ENCODE measurements at regions not wholly inside any gene's neighbourhood (a gene's known extent, or its start where the extent isn't known, plus 50 kb on each side); places are given as distances from the start of the nearest gene placed in this dataset.

DNA sequence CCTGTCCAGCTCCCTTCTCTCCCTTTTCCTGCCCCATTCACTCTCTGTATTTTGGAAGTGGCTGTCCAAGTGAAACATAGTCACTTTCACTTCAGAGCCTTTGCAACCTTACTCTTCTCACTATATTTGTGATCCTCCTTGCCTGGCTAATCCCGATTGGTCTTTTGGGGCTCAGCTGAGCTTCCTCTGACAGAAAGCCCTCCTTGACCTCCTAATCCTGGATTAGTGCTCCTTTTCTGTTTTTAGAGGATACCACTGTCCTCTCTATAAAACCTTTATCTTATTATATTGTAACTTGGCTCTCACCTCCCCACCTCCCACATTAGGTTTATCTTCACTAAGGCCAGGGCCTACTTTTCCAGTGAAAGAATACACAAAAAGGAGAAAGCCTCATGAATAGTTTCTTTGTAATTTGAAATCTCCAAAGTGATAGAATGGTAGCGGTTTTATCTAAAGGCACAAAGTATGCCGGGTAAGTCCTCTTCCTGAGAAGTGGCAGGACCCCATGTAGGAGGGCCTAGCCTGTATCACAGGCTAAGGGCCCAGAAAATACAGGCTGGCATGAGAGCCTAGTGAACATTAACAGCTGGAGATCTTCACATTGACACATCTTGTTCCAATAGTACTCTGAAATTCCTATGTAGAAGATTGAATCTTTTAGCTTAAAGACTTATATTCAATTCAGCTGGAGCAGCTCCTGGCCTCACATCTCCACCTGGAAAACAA is 83.1 kb upstream of the GAREM1 start:
- DNase-seq (no peak), ATAC-seq (ENCODE audit: poor library complexity) (no peak)
- H3K4me3 ChIP-seq (ENCODE audit: low read length): no peak overlapping the region
- no peaks in the 10 kb centered on the region for H3K36me3 ChIP-seq (ENCODE audit: insufficient read depth, low read length)
- Mint-ChIP-seq H3K4me3 (no peak overlapping the region), H3K4me1 (ENCODE audit: low read depth) (no peaks in the 10 kb centered on the region), H3K9me3 (no peaks in the 10 kb centered on the region), H3K27ac (no peak overlapping the region), H3K27me3 (peaks cover 21% of the 10 kb centered on the region), H3K36me3 (ENCODE audit: low read depth) (no peaks in the 10 kb centered on the region)
- intact Hi-C loops (cut with DNase I, micrococcal nuclease): loop anchor here (5.0 kb wide), 2 partner anchors 812 to 997 kb away; no protein-coding TSS in a partner anchor
- H3K27ac ChIP-seq (ENCODE audit: low read depth in 1 of 2, low read length in 2 of 2): no peak overlapping the region
- CTCF ChIA-PET: interaction anchor here (4.9 kb wide), 1 partner anchor 396 kb away, joined by 47 read pairs; no protein-coding TSS in a partner anchor
- TF ChIP-seq, protein P1, sequence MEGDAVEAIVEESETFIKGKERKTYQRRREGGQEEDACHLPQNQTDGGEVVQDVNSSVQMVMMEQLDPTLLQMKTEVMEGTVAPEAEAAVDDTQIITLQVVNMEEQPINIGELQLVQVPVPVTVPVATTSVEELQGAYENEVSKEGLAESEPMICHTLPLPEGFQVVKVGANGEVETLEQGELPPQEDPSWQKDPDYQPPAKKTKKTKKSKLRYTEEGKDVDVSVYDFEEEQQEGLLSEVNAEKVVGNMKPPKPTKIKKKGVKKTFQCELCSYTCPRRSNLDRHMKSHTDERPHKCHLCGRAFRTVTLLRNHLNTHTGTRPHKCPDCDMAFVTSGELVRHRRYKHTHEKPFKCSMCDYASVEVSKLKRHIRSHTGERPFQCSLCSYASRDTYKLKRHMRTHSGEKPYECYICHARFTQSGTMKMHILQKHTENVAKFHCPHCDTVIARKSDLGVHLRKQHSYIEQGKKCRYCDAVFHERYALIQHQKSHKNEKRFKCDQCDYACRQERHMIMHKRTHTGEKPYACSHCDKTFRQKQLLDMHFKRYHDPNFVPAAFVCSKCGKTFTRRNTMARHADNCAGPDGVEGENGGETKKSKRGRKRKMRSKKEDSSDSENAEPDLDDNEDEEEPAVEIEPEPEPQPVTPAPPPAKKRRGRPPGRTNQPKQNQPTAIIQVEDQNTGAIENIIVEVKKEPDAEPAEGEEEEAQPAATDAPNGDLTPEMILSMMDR (IDR thresholded peaks at IDR 0.05): no peak
- no peaks in the 10 kb centered on the region for H3K27me3 ChIP-seq (ENCODE audit: control insufficient read depth in 1 of 2, insufficient read depth in 2 of 2, low read length in 2 of 2)
- H3K9me3 ChIP-seq (ENCODE audit: control insufficient read depth in 1 of 2, insufficient read depth in 1 of 2, low read length in 2 of 2): no peaks in the 10 kb centered on the region
- POLR2A ChIA-PET: no interaction called here
- H3K4me1 ChIP-seq (ENCODE audit: insufficient read depth, low read length): no peaks in the 10 kb centered on the region

GRCh38 chr18:32553174-32553573 is 82.5 kb upstream of the GAREM1 start:
- H3K27me3 Mint-ChIP-seq: peaks cover 21% of the 10 kb centered on the region
- Histone ChIP-seq H3K36me3 (ENCODE audit: insufficient read depth, low read length) (no peaks in the 10 kb centered on the region), H3K4me3 (ENCODE audit: low read length) (no peak overlapping the region), H3K27ac (ENCODE audit: low read depth in 1 of 2, low read length in 2 of 2) (no peak overlapping the region), H3K27me3 (ENCODE audit: control insufficient read depth in 1 of 2, insufficient read depth in 2 of 2, low read length in 2 of 2) (no peaks in the 10 kb centered on the region), H3K4me1 (ENCODE audit: insufficient read depth, low read length) (no peaks in the 10 kb centered on the region), H3K9me3 (ENCODE audit: control insufficient read depth in 1 of 2, insufficient read depth in 1 of 2, low read length in 2 of 2) (no peaks in the 10 kb centered on the region)
- H3K9me3 Mint-ChIP-seq: no peaks in the 10 kb centered on the region
- ATAC-seq (ENCODE audit: poor library complexity): no peak
- intact Hi-C loops (cut with DNase I, micrococcal nuclease): loop anchor here (5.0 kb wide), 2 partner anchors 811 to 996 kb away; no protein-coding TSS in a partner anchor
- H3K4me3 Mint-ChIP-seq: no peak overlapping the region
- ChIA-PET POLR2A (no interaction called here), CTCF (interaction anchor here (1.1 to 4.9 kb wide), 3 partner anchors 392 to 403 kb away, joined by 3 to 47 read pairs (median 6); no protein-coding TSS in a partner anchor)
- H3K36me3 Mint-ChIP-seq (ENCODE audit: low read depth): no peaks in the 10 kb centered on the region
- TF ChIP-seq, protein P1 (IDR thresholded peaks at IDR 0.05): no peak
- H3K4me1 Mint-ChIP-seq (ENCODE audit: low read depth): no peaks in the 10 kb centered on the region
- H3K27ac Mint-ChIP-seq: no peak overlapping the region
- DNase-seq: no peak

GRCh38 chr18:32552421-32553030 is 81.8 kb upstream of the GAREM1 start:
- intact Hi-C loops (cut with DNase I, micrococcal nuclease): loop anchor here (1.0 to 5.0 kb wide), 4 partner anchors 281 to 995 kb away; no protein-coding TSS in a partner anchor
- peak; percentile 71 for ATAC-seq (ENCODE audit: poor library complexity)
- peaks cover 21% of the 10 kb centered on the region for H3K27me3 Mint-ChIP-seq
- H3K36me3 Mint-ChIP-seq (ENCODE audit: low read depth): no peaks in the 10 kb centered on the region
- H3K27ac Mint-ChIP-seq: no peak overlapping the region
- TF ChIP-seq, protein P1 (IDR thresholded peaks at IDR 0.05): peak; percentile 78
- CTCF ChIA-PET: interaction anchor here (0.8 to 4.9 kb wide), 7 partner anchors 24 to 402 kb away, joined by 3 to 47 read pairs (median 4); no protein-coding TSS in a partner anchor
- peak; percentile 9 to 79 (median 44) for DNase-seq
- Histone ChIP-seq H3K27ac (ENCODE audit: low read depth in 1 of 2, low read length in 2 of 2) (no peak overlapping the region), H3K4me1 (ENCODE audit: insufficient read depth, low read length) (no peaks in the 10 kb centered on the region), H3K4me3 (ENCODE audit: low read length) (no peak overlapping the region), H3K27me3 (ENCODE audit: control insufficient read depth in 1 of 2, insufficient read depth in 2 of 2, low read length in 2 of 2) (no peaks in the 10 kb centered on the region), H3K36me3 (ENCODE audit: insufficient read depth, low read length) (no peaks in the 10 kb centered on the region), H3K9me3 (ENCODE audit: control insufficient read depth in 1 of 2, insufficient read depth in 1 of 2, low read length in 2 of 2) (no peaks in the 10 kb centered on the region)
- no peak overlapping the region for H3K4me3 Mint-ChIP-seq
- POLR2A ChIA-PET: no interaction called here
- H3K9me3 Mint-ChIP-seq: no peaks in the 10 kb centered on the region
- no peaks in the 10 kb centered on the region for H3K4me1 Mint-ChIP-seq (ENCODE audit: low read depth)
